DND-41 (cell line): ENCODE measurements at regions not wholly inside any gene's neighbourhood (a gene's known extent, or its start where the extent isn't known, plus 50 kb on each side); places are given as distances from the start of the nearest gene placed in this dataset.

ENCODE experiments used
- ATAC-seq: fragments of 200-7000 bp; cut with Tn5 transposase; 3 replicates; pipeline ENCODE4 v1.9.1; 2021; ENCODE audit warnings: low read depth; ENCODE audit not compliant: insufficient read depth
- DNase-seq: peaks from one replicate; pipeline ENCODE4 v3.0.0-alpha.2; 2020
- H2AFZ ChIP-seq: 2 replicates; pipeline ENCODE4 v1.6.0; 2012; ENCODE audit warnings: low read depth, low read length
- H3K27ac ChIP-seq: 2 replicates; pipeline ENCODE4 v1.5.1; 2012; ENCODE audit warnings: low read length, inconsistent platforms
- H3K27me3 ChIP-seq: fragments of 200-600 bp; sonication (generic); 2 replicates; pipeline ENCODE4 v1.6.0; 2012; ENCODE audit warnings: low read length, mild to moderate bottlenecking, inconsistent platforms; ENCODE audit not compliant: insufficient read depth, poor library complexity
- H3K36me3 ChIP-seq: 2 replicates; pipeline ENCODE4 v1.5.1; 2012; ENCODE audit warnings: low read length, inconsistent platforms; ENCODE audit not compliant: insufficient read depth
- H3K4me1 ChIP-seq: 2 replicates; pipeline ENCODE4 v1.5.1; 2012; ENCODE audit warnings: mild to moderate bottlenecking, low read length; ENCODE audit not compliant: insufficient read depth
- H3K4me2 ChIP-seq: 2 replicates; pipeline ENCODE4 v1.6.0; 2012; ENCODE audit warnings: mild to moderate bottlenecking, moderate library complexity, low read length, inconsistent platforms; ENCODE audit not compliant: insufficient read depth
- H3K4me3 ChIP-seq, 2 experiments: fragments of 200-600 bp in 1 of 2; shearing (Covaris generic) in 1 of 2; 2 replicates each; pipeline ENCODE4 v1.5.1; 2012 to 2016; ENCODE audit warnings: inconsistent platforms in 2 of 2, low read length in 2 of 2, mild to moderate bottlenecking in 2 of 2, low read depth in 1 of 2, moderate library complexity in 1 of 2
- H3K79me2 ChIP-seq: 2 replicates; pipeline ENCODE4 v1.6.0; 2012; ENCODE audit warnings: low read length, inconsistent platforms; ENCODE audit not compliant: insufficient read depth
- H3K9ac ChIP-seq: 2 replicates; pipeline ENCODE4 v1.6.0; 2012; ENCODE audit warnings: low read depth, mild to moderate bottlenecking, inconsistent platforms, low read length, moderate library complexity
- H3K9me3 ChIP-seq: 2 replicates; pipeline ENCODE4 v1.5.1; 2012; ENCODE audit warnings: low read length, moderate library complexity, mild to moderate bottlenecking, inconsistent platforms; ENCODE audit not compliant: insufficient read depth, severe bottlenecking
- H4K20me1 ChIP-seq: 2 replicates; pipeline ENCODE4 v1.6.0; 2012; ENCODE audit warnings: low read length; ENCODE audit not compliant: insufficient read depth
- EZH2 ChIP-seq: IDR thresholded peaks from 3 replicates; pipeline ENCODE4 v1.6.1; 2012; ENCODE audit warnings: borderline replicate concordance, low read depth, mild to moderate bottlenecking, moderate library complexity, low read length, inconsistent platforms; ENCODE audit not compliant: severe bottlenecking
- TF ChIP-seq, protein P1 (sequence below): IDR thresholded peaks from 2 replicates; pipeline ENCODE4 v1.5.1; 2012; ENCODE audit warnings: borderline replicate concordance, low read length, moderate library complexity, mild to moderate bottlenecking; ENCODE audit not compliant: poor library complexity, severe bottlenecking; ENCODE audit errors: extremely low read depth

DNA sequence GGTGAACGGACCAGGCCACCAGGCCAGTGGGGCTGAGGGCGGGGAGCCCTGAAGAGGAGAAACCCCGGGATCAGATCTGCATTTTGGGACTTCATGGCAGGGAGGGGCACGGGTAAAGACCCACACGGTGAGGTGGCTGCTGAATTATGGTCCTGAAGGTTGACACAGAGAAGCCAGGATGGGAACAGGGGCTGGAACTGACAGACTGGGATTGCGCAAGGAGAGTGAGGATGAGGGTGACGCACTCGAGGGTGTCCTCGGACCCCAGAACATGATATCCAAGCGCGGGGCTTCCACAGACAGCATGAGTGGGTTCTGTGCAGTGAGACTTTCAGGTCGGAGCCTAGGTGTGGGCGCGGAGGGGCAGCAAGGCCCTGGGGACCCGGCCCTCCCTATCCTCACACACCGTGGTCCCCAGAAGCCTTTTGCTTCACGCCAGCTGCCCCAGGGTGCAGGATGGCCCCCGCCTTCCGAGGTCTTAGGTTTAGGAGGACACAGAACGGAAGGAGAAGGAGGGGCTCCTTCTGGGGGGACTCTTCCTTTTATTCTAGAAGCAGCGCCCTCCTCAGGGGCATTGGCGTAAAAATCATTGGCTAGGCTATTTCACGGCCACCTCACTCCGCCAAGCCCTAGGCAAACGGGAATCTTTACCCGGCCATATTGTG is 416.8 kb upstream of the HS6ST1 start:
- H3K4me2 ChIP-seq, result peak overlapping the region; percentile 18
- H3K4me3 ChIP-seq, result no peak overlapping the region; a peak in 1 of 4 replicates
- no peak for ATAC-seq
- H3K36me3 ChIP-seq, result no peaks in the 10 kb centered on the region
- H3K9ac ChIP-seq, result peak overlapping the region; percentile 30; the same call in 1 of the 2 replicates
- no peak for DNase-seq
- peaks cover 61% of the 10 kb centered on the region for H3K4me1 ChIP-seq
- 0 out of 2 replicates have a peak overlapping the region, but pooled peaks have one; percentile 20 for H2AFZ ChIP-seq
- no peaks in the 10 kb centered on the region for H3K27me3 ChIP-seq
- H3K27ac ChIP-seq, result peak overlapping the region; percentile 87
- H4K20me1 ChIP-seq, result no peaks in the 10 kb centered on the region
- TF ChIP-seq, protein P1, sequence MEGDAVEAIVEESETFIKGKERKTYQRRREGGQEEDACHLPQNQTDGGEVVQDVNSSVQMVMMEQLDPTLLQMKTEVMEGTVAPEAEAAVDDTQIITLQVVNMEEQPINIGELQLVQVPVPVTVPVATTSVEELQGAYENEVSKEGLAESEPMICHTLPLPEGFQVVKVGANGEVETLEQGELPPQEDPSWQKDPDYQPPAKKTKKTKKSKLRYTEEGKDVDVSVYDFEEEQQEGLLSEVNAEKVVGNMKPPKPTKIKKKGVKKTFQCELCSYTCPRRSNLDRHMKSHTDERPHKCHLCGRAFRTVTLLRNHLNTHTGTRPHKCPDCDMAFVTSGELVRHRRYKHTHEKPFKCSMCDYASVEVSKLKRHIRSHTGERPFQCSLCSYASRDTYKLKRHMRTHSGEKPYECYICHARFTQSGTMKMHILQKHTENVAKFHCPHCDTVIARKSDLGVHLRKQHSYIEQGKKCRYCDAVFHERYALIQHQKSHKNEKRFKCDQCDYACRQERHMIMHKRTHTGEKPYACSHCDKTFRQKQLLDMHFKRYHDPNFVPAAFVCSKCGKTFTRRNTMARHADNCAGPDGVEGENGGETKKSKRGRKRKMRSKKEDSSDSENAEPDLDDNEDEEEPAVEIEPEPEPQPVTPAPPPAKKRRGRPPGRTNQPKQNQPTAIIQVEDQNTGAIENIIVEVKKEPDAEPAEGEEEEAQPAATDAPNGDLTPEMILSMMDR, result no peak
- TF ChIP-seq EZH2, result no peak
- H3K9me3 ChIP-seq, result no peaks in the 10 kb centered on the region
- no peaks in the 10 kb centered on the region for H3K79me2 ChIP-seq

DNA sequence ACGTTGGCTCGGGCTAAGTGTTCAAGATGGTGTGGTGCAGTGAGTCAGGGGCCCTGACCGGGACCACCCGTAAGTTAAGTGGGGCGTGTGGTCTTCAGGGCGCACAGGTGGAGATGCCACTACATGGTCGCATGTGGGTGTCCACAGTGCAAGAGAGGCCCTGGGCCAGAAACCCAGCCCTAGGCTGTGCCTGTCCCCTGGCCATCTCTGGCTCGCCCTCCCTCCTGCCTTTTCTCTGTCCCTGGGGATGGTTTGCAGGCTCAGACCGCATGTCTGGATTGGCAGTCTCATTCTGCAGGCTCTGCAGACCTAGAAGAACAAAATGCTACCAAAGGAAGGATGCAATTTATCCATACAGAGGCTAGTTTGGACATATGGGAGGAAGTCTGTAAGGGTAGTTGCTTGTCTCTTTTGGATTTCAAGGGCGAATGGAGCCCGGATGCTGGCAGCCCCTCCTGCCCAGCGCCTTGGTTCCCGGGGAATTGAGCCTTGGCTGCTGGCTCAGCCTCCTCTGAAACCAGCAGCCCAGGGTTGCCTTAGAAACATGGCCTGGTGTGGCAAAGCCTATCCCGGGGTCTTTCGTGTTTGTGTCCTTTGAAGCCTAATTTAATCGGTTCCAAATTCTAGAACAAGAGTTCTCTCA is 417.5 kb upstream of the HS6ST1 start:
- no peaks in the 10 kb centered on the region for H3K27me3 ChIP-seq
- peak overlapping the region; percentile 87 for H3K27ac ChIP-seq
- no peaks in the 10 kb centered on the region for H3K9me3 ChIP-seq
- no peak overlapping the region for H3K4me2 ChIP-seq
- H3K4me1 ChIP-seq, result peaks cover 54% of the 10 kb centered on the region
- H3K36me3 ChIP-seq, result no peaks in the 10 kb centered on the region
- no peak overlapping the region for H2AFZ ChIP-seq
- H3K79me2 ChIP-seq, result no peaks in the 10 kb centered on the region
- DNase-seq (no peak), ATAC-seq (no peak)
- H3K9ac ChIP-seq, result peak overlapping the region; percentile 24; the same call in 1 of the 2 replicates
- H3K4me3 ChIP-seq, result no peak overlapping the region
- H4K20me1 ChIP-seq, result no peaks in the 10 kb centered on the region
- TF ChIP-seq, protein P1, result no peak
- TF ChIP-seq EZH2, result no peak

DNA sequence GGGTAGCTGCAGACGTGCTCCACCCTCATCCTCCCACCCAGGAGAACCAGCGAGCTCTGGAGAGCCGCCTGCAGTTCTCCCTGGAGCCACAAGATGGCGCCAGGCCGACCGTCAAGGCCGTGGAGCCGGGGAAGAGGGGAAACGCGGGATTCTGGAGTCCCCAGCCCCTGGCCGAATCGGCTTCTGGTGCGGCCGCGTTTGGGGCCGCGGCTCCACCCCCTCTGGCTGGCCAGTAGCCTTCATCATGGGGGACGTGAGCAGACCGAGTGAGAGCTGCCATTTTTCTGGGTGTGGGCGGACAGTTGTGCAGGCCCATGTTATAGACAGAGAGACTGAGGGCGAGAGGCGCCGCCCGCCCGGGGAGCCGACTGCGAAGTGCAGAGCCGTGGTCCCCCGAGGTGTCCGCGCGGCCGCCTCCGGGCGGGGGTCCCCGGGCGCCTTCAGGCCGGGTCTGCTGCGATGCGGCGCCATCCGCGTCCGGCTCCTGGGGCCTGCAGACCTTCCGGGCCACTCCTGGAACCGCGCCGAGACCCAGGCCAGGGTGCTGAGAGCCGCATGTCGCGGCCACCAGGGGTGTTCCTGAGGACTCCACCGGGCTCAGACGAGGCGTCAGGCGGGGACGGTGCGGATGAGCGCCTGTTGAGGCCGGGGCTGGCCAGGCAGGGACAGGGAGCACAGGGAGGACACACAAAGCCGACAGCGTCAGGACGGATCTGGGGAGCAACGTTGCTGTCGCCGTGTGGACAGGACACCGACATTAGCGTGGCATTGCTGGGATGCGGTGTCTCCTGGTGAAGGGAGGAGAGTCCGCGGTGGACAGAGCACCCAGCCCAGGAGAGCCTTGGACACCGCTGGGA is 418.2 kb upstream of the HS6ST1 start:
- ATAC-seq (peak; percentile 64), DNase-seq (peak; percentile 88)
- Histone ChIP-seq H3K4me3 (0 out of 4 replicates have a peak overlapping the region, but pooled peaks of 1 of the 2 experiments have one; percentile 6), H3K36me3 (no peaks in the 10 kb centered on the region), H2AFZ (peak overlapping the region; percentile 53; the same call in 1 of the 2 replicates), H3K4me1 (peaks cover 50% of the 10 kb centered on the region), H3K79me2 (no peaks in the 10 kb centered on the region), H3K4me2 (peak overlapping the region; percentile 48; the same call in 1 of the 2 replicates), H3K9ac (peak overlapping the region; percentile 24; the same call in 1 of the 2 replicates), H4K20me1 (no peaks in the 10 kb centered on the region), H3K9me3 (no peaks in the 10 kb centered on the region), H3K27ac (peak overlapping the region; percentile 87), H3K27me3 (no peaks in the 10 kb centered on the region)
- no peak for TF ChIP-seq EZH2
- TF ChIP-seq, protein P1, result peak; percentile 99
